ENCODE measurements at regions not wholly inside any gene's neighbourhood (a gene's known extent, or its start where the extent isn't known, plus 50 kb on each side); places are given as distances from the start of the nearest gene placed in this dataset.
"Not testable (repeated sequence)": the region's sequence is repeated elsewhere in the genome, so short reads cannot be mapped to it uniquely, and the experiment has no call there.

GRCh38 chr6:863831-864230 is 170.9 kb upstream of the EXOC2 start:
- no peak for DNase-seq (ENCODE audit: extremely low read depth, low read depth)
- TF ChIP-seq CTCF (IDR thresholded peaks at IDR 0.05; ENCODE audit: low read depth, low read length): no peak

GRCh38 chr6:863127-863526 is 170.2 kb upstream of the EXOC2 start:
- DNase-seq (ENCODE audit: extremely low read depth, low read depth): not testable (repeated sequence)

- TF ChIP-seq CTCF (IDR thresholded peaks at IDR 0.05; ENCODE audit: low read depth, low read length): no peak
- no peak for DNase-seq (ENCODE audit: extremely low read depth, low read depth)
Measured at GRCh38 chr6:859936-860335, 167.0 kb upstream of the EXOC2 start.

- TF ChIP-seq CTCF (IDR thresholded peaks at IDR 0.05; ENCODE audit: low read depth, low read length): no peak
- DNase-seq (ENCODE audit: extremely low read depth, low read depth): no peak
Measured at GRCh38 chr6:854406-855118, 161.6 kb upstream of the EXOC2 start.

- DNase-seq (ENCODE audit: extremely low read depth, low read depth): not testable (repeated sequence)
Measured at GRCh38 chr6:852216-852615, 159.3 kb upstream of the EXOC2 start.

GRCh38 chr6:849075-849506 is 156.2 kb upstream of the EXOC2 start:
- no peak for DNase-seq (ENCODE audit: extremely low read depth, low read depth)
- no peak for TF ChIP-seq CTCF (IDR thresholded peaks at IDR 0.05; ENCODE audit: low read depth, low read length)

GRCh38 chr6:845566-845965 is 152.6 kb upstream of the EXOC2 start:
- no peak for DNase-seq (ENCODE audit: extremely low read depth, low read depth)
- TF ChIP-seq CTCF (IDR thresholded peaks at IDR 0.05; ENCODE audit: low read depth, low read length): no peak

- DNase-seq (ENCODE audit: extremely low read depth, low read depth): no peak
- no peak for TF ChIP-seq CTCF (IDR thresholded peaks at IDR 0.05; ENCODE audit: low read depth, low read length)
Measured at GRCh38 chr6:845101-845500, 152.2 kb upstream of the EXOC2 start.
